ENCODE measurements at regions not wholly inside any gene's neighbourhood (a gene's known extent, or its start where the extent isn't known, plus 50 kb on each side); places are given as distances from the start of the nearest gene placed in this dataset.

DNA sequence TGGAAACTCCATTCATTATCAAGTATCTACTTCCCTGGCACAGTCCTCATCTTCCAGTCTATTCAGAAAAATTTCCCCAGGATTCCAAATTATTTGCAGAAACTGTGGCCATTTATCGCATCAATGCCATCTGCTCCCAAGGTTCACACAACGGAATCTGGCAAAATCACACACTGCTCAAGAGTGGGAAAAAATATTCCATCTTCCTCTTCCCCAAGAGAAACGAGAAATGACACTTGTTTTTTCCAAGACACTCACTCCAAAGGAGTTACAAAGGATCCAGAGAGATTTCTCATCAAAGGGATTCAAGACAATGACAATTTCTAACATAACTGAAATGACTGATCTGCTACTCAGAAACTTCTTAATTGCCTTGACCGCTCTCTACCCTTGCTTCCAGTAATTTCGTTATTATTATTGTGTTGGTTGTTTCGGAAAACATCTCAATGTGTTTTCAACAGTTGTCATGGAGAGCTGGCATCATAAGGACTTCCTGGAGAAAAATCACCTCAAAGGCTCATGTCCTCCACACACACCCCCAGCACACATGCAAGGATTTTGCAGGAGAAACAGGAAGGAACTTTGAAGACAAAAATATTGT lies 128.0 kb downstream of the PSMG1 start:
- TF ChIP-seq, protein P1, sequence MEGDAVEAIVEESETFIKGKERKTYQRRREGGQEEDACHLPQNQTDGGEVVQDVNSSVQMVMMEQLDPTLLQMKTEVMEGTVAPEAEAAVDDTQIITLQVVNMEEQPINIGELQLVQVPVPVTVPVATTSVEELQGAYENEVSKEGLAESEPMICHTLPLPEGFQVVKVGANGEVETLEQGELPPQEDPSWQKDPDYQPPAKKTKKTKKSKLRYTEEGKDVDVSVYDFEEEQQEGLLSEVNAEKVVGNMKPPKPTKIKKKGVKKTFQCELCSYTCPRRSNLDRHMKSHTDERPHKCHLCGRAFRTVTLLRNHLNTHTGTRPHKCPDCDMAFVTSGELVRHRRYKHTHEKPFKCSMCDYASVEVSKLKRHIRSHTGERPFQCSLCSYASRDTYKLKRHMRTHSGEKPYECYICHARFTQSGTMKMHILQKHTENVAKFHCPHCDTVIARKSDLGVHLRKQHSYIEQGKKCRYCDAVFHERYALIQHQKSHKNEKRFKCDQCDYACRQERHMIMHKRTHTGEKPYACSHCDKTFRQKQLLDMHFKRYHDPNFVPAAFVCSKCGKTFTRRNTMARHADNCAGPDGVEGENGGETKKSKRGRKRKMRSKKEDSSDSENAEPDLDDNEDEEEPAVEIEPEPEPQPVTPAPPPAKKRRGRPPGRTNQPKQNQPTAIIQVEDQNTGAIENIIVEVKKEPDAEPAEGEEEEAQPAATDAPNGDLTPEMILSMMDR (IDR thresholded peaks at IDR 0.05), result no peak
- no peak for TF ChIP-seq POLR2A (IDR thresholded peaks at IDR 0.05)
